ENCODE measurements at regions not wholly inside any gene's neighbourhood (a gene's known extent, or its start where the extent isn't known, plus 50 kb on each side); places are given as distances from the start of the nearest gene placed in this dataset.

GRCh38 chr17:56658648-56659047, 65.1 kb downstream of the NOG start:
- no peak for DNase-seq (ENCODE audit: extremely low spot score)
- TF ChIP-seq EP300 (IDR thresholded peaks at IDR 0.05) (no peak), POLR2A (IDR thresholded peaks at IDR 0.05; ENCODE audit: low read depth) (no peak), POLR2AphosphoS5 (IDR thresholded peaks at IDR 0.05) (no peak), CTCF (IDR thresholded peaks at IDR 0.05) (no peak)
- H3K27ac ChIP-seq (replicated peaks in 1 of 4) = no peak overlapping the region
- peaks cover 0 to 7% (median 0%) of the 10 kb centered on the region in 4 donors for H3K27me3 ChIP-seq
- no peak overlapping the region for H3K4me3 ChIP-seq
- no peaks in the 10 kb centered on the region for H3K36me3 ChIP-seq
- no peaks in the 10 kb centered on the region for H3K4me1 ChIP-seq
- intact Hi-C loops (cut with DNase I) = no loop called here
- WGBS = 96% methylated on average over 4 of the region's 5 CpGs
- peaks cover 0 to 6% (median 5%) of the 10 kb centered on the region in 4 donors for H3K9me3 ChIP-seq

GRCh38 chr17:56659622-56660021, 66.1 kb downstream of the NOG start:
- H3K9me3 ChIP-seq = peaks cover 0 to 6% (median 5%) of the 10 kb centered on the region in 4 donors

GRCh38 chr17:56661906-56662305, 68.4 kb downstream of the NOG start:
- Histone ChIP-seq H3K27me3 (peaks cover 0 to 17% (median 0%) of the 10 kb centered on the region in 4 donors), H3K36me3 (no peaks in the 10 kb centered on the region), H3K4me3 (no peak overlapping the region), H3K27ac (replicated peaks in 1 of 4) (no peak overlapping the region), H3K4me1 (no peaks in the 10 kb centered on the region), H3K9me3 (no peaks in the 10 kb centered on the region)
- DNase-seq (ENCODE audit: extremely low spot score) = no peak
- 76% methylated on average over 5 of the region's 5 CpGs for WGBS
- intact Hi-C loops (cut with DNase I) = no loop called here
- no peak for TF ChIP-seq POLR2AphosphoS5 (IDR thresholded peaks at IDR 0.05)

More at GRCh38 chr17:56659622-56660021, 66.1 kb downstream of the NOG start:
- DNase-seq (ENCODE audit: extremely low spot score) = no peak
- Histone ChIP-seq H3K27me3 (peaks cover 0 to 8% (median 0%) of the 10 kb centered on the region in 4 donors), H3K27ac (replicated peaks in 1 of 4) (no peak overlapping the region), H3K4me1 (no peaks in the 10 kb centered on the region), H3K36me3 (no peaks in the 10 kb centered on the region), H3K4me3 (no peak overlapping the region)
- intact Hi-C loops (cut with DNase I) = no loop called here
- no peak for TF ChIP-seq POLR2A (IDR thresholded peaks at IDR 0.05; ENCODE audit: low read depth)
- no peak for TF ChIP-seq POLR2AphosphoS5 (IDR thresholded peaks at IDR 0.05)
- TF ChIP-seq EP300 (IDR thresholded peaks at IDR 0.05) = no peak
- TF ChIP-seq CTCF (IDR thresholded peaks at IDR 0.05) = no peak

- H3K4me3 ChIP-seq = no peak overlapping the region
- intact Hi-C loops (cut with DNase I) = no loop called here
- 53% methylated on average over 6 of the region's 6 CpGs for WGBS
- peaks cover 0 to 23% (median 0%) of the 10 kb centered on the region in 4 donors for H3K27me3 ChIP-seq
- H3K27ac ChIP-seq (replicated peaks in 1 of 4) = no peak overlapping the region
- no peak for TF ChIP-seq POLR2A (IDR thresholded peaks at IDR 0.05; ENCODE audit: low read depth)
- no peak for TF ChIP-seq CTCF (IDR thresholded peaks at IDR 0.05)
- no peak for TF ChIP-seq EP300 (IDR thresholded peaks at IDR 0.05)
- no peak for TF ChIP-seq POLR2AphosphoS5 (IDR thresholded peaks at IDR 0.05)
- no peaks in the 10 kb centered on the region for H3K4me1 ChIP-seq
- DNase-seq (ENCODE audit: extremely low spot score) = no peak
- H3K9me3 ChIP-seq = no peaks in the 10 kb centered on the region
- H3K36me3 ChIP-seq = no peaks in the 10 kb centered on the region
These were observed 72.4 kb downstream of the NOG start for GRCh38 chr17:56665864-56666263.

GRCh38 chr17:56667925-56668458, 74.5 kb downstream of the NOG start:
- no peaks in the 10 kb centered on the region for H3K36me3 ChIP-seq
- intact Hi-C loops (cut with DNase I) = no loop called here
- no peaks in the 10 kb centered on the region for H3K4me1 ChIP-seq
- H3K9me3 ChIP-seq = no peaks in the 10 kb centered on the region
- no peak for DNase-seq (ENCODE audit: extremely low spot score)
- H3K27ac ChIP-seq (replicated peaks in 1 of 4) = no peak overlapping the region
- H3K27me3 ChIP-seq = peaks cover 0 to 23% (median 0%) of the 10 kb centered on the region in 4 donors
- TF ChIP-seq CTCF (IDR thresholded peaks at IDR 0.05) = no peak
- TF ChIP-seq EP300 (IDR thresholded peaks at IDR 0.05) = no peak
- 60% methylated on average over 3 of the region's 5 CpGs for WGBS
- H3K4me3 ChIP-seq = no peak overlapping the region
